Cerebellar cortex (tissue), 1 donor: ENCODE measurements at regions not wholly inside any gene's neighbourhood (a gene's known extent, or its start where the extent isn't known, plus 50 kb on each side); places are given as distances from the start of the nearest gene placed in this dataset.
"Not testable (repeated sequence)": the region's sequence is repeated elsewhere in the genome, so short reads cannot be mapped to it uniquely, and the experiment has no call there.

Experiments
- DNase-seq: peaks from one replicate; pipeline ENCODE4 v3.0.0-alpha.2; 2015; ENCODE audit warnings: low spot score

DNA sequence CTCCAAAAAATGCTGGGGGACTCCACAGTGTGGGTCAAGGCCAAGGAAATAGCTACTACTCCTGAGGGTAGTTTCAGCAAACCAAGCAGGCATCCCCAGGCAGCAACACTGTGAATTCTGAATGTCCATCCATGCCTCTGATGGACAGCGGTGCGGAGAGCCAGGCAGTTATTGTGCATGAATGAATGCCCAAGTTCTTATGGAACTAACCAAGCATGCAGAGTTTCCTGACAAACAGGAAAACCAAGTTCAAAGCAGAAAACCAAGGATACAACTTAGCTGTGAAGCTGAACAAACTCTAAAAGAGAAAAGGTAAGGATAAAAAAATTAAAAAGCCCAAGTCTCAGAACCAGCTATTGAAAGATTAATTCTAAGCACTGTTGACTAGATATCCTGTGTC is 642.6 kb upstream of the HS3ST1 start:
- no peak for DNase-seq

DNA sequence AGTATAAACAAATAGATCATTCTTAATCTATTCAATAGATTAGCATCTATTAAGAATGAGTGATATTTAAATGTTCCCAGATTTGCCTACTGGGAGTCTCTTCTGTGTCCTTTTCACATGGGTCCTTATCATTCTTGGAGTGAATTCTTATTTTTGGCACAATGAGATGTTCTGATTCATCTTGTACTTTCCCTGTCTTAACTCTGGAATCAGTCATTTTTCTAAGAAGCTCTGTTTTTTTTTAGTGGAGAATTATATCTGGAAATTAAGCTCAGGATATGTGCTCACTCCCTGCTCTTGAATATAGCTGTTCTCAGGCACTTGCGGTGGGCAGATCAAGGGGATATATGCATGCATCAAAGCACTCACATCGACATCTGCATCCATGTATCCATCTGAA is 625.3 kb upstream of the HS3ST1 start:
- DNase-seq: no peak

DNA sequence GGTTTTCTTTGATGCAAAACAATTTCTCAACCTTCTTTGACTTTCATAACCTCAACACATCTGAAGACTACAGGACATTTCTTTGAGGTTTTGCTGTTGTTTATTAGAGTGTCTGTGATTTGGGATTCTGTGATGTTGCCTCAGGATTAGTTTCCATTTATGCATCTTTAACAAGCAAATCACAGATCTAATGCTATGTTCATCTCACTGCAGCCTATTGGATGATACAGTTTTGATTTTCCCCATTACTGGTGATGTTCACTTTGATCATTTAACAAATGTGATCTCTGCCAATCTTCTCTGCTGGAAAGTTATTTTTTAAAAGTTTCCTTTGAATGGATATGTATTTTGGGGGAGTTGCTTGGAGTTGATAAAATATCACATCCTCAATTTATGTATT is 624.9 kb upstream of the HS3ST1 start:
- no peak for DNase-seq

- DNase-seq: no peak
These were observed 621.7 kb upstream of the HS3ST1 start for GRCh38 chr4:12050357-12050756.

DNA sequence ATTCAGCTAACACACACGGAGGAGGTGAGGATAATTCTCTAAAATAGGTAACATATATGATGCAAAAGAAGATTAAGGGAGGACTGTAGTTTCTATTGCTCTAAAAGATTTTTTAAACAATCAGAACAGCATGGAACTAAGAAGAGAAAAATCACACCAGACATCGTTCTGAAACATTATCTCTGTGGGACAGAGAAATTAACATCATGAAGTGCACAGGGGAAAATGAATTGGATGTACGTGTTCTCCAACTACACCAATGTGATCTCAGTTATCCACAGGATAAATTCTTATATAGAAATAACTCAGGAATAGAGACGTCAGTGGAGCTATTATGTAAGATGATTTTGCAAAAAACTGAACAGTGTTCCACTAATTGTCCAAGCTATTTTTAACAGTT is 614.1 kb upstream of the HS3ST1 start:
- DNase-seq: no peak

GRCh38 chr4:12041828-12042227 is 613.1 kb upstream of the HS3ST1 start:
- no peak for DNase-seq

GRCh38 chr4:12036450-12036849 is 607.8 kb upstream of the HS3ST1 start:
- no peak for DNase-seq

DNA sequence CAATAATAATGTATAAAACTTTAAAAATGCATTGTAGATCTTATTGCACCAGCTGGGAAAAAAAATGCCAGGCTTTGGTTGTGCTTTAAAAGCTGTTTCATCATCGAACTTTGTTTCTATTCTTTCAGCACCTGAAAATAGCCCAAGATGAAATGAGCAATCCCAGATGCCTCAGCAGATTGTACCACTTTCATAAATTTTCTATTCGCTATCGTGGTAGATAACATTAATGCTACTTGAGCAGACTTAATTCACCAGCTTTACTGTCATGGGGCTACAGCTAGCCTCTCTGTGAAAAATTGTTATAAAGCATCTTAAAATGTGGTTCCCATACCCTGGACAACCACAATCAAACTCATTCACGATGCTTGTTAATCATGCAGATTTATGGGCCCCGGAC is 599.6 kb upstream of the HS3ST1 start:
- DNase-seq: no peak

- DNase-seq: no peak
These were observed 593.7 kb upstream of the HS3ST1 start for GRCh38 chr4:12022409-12022808.

GRCh38 chr4:12016729-12017128 is 588.0 kb upstream of the HS3ST1 start:
- no peak for DNase-seq

- DNase-seq: no peak
These were observed 576.8 kb upstream of the HS3ST1 start for GRCh38 chr4:12005471-12005870.

DNA sequence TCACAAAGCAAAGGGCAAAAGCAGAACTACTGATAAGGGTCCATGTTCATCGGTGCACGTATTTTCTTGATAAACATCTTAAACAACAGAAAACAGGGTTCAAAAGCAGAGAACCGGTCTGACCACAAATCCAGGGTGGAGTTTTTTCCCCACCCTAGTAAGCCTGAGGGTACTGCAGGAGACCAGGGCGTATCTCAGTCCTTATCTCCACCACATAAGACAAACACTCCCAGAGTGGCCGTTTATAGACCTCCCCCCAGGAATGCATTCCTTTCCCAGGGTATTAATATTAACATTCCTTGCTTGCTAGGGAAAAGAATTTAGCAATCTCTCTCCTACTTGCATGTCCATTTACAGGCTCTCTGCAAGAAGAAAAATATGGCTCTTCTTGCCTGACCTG is 567.9 kb upstream of the HS3ST1 start:
- not testable (repeated sequence) for DNase-seq

GRCh38 chr4:11976726-11977263 is 548.1 kb upstream of the HS3ST1 start:
- no peak for DNase-seq

DNA sequence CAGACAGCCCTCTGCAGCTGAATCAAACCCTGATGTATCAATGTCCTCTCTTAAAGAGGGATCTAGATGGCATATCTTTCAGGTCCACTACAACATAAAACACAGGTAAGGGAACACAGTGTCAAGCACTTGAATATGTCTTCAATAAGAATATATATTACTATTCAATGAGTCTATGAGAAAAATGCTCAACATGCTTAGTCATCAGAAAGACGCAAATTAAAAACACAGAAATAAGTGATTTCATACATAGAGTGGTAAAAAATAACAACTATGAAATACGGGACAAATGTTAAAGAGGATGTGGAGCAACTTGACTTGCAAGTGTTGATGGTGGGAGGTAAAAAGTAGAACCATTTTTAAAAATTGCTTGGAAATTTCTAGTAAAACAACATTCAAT is 544.6 kb upstream of the HS3ST1 start:
- no peak for DNase-seq

DNA sequence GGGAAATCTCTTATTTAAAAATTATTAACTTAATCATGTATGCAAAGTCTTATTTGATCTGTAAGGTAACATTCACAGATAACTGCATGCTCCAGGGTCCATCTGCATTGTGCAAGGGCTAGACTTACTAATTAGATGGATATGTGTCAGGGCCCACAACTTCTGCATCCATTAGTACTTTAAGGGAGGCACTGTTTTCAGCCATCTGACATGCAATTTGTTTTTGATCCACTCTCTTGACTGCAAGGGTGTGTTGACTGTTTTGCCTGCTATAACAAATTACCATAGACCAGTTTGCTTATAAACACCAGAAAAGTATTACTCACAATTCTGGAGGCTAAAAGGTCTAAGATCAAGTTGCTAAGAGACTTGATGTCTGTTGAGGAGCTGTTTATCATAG is 542.1 kb upstream of the HS3ST1 start:
- DNase-seq: no peak

GRCh38 chr4:11966782-11967181 is 538.1 kb upstream of the HS3ST1 start:
- DNase-seq: no peak

DNA sequence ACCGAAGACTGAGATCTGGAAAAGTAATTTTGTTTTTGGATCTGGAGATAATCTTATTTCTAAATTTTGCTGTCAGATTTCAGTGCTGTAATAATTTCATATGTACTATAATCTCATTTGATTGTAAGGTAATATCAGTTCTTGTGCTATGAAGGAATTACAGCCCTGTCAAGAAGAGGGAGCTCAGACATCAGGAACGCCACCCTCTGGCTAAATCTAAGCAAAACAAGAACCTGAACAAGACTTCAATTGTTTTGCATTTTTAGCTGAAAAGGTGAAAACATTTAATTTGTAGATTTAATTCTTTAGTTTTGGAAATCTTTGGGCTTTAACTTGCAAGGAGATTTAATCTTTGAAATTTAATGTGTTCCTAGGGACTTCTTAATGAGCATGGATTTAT is 525.4 kb upstream of the HS3ST1 start:
- DNase-seq: peak; percentile 8

DNA sequence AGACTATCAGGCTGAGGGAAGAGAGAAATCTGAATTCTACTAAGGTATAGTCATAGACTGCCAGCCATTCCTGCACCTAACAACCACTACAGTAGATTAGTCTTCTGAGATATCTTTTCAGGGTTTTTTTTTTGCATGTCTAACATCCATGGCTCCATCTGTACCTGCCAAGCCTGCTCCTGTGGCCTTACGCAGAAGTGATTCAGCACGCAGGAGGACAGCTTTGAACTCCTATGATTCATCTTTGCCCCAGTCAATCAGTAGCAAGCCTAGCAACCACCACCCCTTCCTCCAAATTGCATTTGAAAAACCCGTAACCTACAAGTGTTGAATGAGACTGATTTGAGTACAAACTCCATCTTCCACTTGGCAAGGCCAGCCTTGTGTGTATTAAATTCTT is 520.7 kb upstream of the HS3ST1 start:
- DNase-seq: no peak

DNA sequence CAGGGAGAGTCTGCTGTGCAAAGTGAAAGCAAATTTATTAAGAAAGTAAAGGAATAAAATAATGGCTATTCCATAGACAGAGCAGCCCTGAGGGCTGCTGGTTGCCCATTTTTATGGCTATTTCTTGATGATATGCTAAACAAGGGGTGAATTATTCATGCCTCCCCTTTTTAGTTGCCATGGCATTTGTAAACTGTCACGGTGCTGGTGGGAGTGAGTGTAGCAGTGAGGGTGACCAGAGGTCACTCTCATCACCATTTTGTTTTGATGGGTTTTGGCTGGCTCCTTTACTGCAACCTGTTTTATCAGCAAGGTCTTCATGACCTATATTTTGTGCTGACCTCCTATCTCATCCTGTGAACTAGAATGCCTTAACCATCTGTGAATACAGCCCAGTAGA is 518.9 kb upstream of the HS3ST1 start:
- not testable (repeated sequence) for DNase-seq

DNA sequence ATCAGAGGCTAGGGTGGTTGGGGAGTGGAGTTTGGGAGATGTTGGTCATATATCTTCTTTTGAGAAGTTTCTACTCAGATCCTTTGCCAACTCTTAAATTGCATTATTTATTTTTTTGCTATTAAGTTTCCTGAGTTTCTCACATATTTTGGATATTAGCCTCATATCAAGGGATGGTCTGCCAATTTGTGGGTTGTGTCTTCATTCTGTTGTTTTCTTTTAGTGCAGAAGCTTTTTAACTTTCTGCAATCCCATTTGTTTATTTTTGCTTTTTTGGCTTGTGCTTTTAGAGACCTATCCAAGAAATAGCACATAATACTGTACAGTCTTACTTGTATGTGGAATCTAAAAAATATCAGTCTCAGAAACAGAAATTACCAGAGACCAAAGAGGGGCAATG is 509.2 kb upstream of the HS3ST1 start:
- no peak for DNase-seq

DNA sequence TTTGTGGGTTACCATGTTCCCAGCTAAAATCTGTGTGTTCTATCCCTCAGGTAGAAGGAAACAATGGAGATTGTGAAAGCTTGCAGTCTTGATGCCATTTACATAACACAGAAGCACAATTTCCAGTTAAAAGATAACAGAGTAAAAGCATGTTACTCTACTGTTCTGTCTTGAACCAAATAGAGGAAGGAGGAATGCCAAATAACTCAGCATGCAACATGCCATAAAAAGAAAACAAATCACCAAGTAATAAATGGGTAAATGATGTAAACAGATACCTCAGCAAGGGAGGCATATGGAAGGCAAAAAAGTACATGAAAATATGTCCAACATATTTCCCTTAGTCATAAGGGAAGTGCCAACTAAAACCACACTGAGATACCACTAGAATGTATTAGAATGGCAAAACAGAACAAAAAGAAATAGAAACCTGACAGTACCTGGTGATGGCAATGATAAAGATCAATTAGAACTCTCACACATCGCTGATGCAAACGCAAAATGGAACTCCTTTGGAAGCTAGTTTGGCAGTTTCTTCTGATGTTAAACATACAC is 502.6 kb upstream of the HS3ST1 start:
- DNase-seq: no peak

GRCh38 chr4:11929080-11929479 is 500.4 kb upstream of the HS3ST1 start:
- no peak for DNase-seq

DNA sequence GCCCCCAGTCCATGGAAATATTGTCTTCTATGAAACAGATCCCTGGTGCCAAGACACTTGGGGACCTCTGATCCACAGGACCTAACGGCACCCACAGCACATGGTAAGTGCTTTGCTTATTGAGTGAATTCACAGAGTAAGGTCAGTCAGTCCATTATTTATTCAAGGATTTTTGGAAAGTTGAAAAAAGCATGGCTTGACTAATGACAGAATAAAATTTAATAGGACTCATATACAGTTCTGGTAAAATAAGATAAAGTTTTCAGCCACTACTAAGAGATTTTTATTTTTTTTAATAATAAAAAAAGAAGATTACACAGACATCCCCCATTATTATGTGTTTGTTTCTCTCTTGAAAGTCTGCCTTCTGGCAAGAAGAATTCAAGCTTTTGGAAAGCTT is 490.6 kb upstream of the HS3ST1 start:
- DNase-seq: no peak

DNA sequence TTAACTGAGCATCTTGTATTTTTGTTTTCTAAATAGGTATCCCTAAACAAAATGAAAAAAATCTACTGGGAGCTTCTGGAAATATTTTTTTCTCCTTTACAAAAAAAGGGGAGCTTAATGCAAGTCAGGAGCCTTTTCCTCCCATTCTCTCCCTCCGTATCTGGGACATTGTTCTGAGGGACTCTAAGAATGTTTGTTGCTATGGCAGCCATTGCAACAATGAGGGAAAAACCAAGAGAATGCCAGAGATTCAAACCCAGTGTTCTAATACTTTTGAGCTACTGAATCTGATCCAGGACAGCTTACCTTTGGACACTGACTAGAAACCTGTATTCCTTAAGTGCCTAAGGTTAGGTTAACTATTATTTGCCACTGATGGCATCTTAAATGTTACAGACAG is 485.7 kb upstream of the HS3ST1 start:
- no peak for DNase-seq

GRCh38 chr4:11912886-11913285 is 484.2 kb upstream of the HS3ST1 start:
- no peak for DNase-seq
